Endothelial cell of umbilical vein (primary cell): ENCODE measurements at regions not wholly inside any gene's neighbourhood (a gene's known extent, or its start where the extent isn't known, plus 50 kb on each side); places are given as distances from the start of the nearest gene placed in this dataset.

ENCODE experiments used
- BruUV-seq: library from RNA; stranded (reverse); fragments of 400-500 nt; replicated peaks from 2 replicates; lab custom pipeline; 2021; lab: Mats Ljungman, UMichigan
- CTCF ChIA-PET: fragments of 300-600, 350-600 bp; sonication (Branson Sonifier 250); formaldehyde crosslinking; loops from one replicate; lab custom pipeline; 2021; ENCODE audit warnings: antibody characterized with exemption, inconsistent platforms; lab: Charles Lee
- POLR2A ChIA-PET: fragments of 300-600, 350-600 bp; sonication (Branson Sonifier 250); formaldehyde crosslinking; loops from one replicate; lab custom pipeline; 2021; ENCODE audit warnings: antibody characterized with exemption, inconsistent platforms; lab: Charles Lee
- DNase-seq: peaks from one replicate; pipeline ENCODE4 v3.0.0-alpha.2; 2011; ENCODE audit warnings: low read depth, low spot score
- FAIRE-seq: peaks from 2 replicates; lab custom pipeline; 2011; peaks lifted over from hg19 to GRCh38; lab: Jason Lieb, UNC
- H2AFZ ChIP-seq: 2 replicates; pipeline ENCODE4 v1.6.0; 2012; ENCODE audit warnings: low read depth, low read length, control low read depth, inconsistent platforms
- H3K27ac ChIP-seq: 2 replicates; pipeline ENCODE4 v1.5.1; 2011; ENCODE audit warnings: low read depth, mild to moderate bottlenecking, control low read depth, low read length, moderate library complexity; ENCODE audit not compliant: insufficient read depth
- H3K27me3 ChIP-seq, 2 experiments: 2 replicates each; pipeline versions ENCODE4 v1.6.0 to v1.6.1; 2011; ENCODE audit warnings: low read length in 2 of 2, mixed read lengths in 1 of 2; ENCODE audit not compliant: control insufficient read depth in 2 of 2, insufficient read depth in 2 of 2
- H3K36me3 ChIP-seq, 2 experiments: 2 replicates in 1 of 2; 3 replicates in 1 of 2; pipeline ENCODE4 v1.5.1; 2011; ENCODE audit warnings: low read length in 2 of 2, mild to moderate bottlenecking in 1 of 2, moderate library complexity in 1 of 2; ENCODE audit not compliant: control insufficient read depth in 2 of 2, insufficient read depth in 2 of 2; ENCODE audit errors: extremely low read depth in 1 of 2
- H3K4me1 ChIP-seq: 3 replicates; pipeline ENCODE4 v1.5.1; 2011; ENCODE audit warnings: mild to moderate bottlenecking, low read length; ENCODE audit not compliant: control insufficient read depth, insufficient read depth; ENCODE audit errors: extremely low read depth
- H3K4me2 ChIP-seq: 2 replicates; pipeline ENCODE4 v1.6.1; 2011; ENCODE audit warnings: low read length, control low read depth, mixed read lengths; ENCODE audit not compliant: insufficient read depth
- H3K4me3 ChIP-seq, 3 experiments: fragments of 200-600 bp in 1 of 3; sonication (generic), shearing (Covaris generic) in 1 of 3; replicated peaks in 1 of 3; 2 replicates each; pipeline ENCODE4 v1.5.1; 2011 to 2016; ENCODE audit warnings: control low read depth in 3 of 3, low read length in 3 of 3, mild to moderate bottlenecking in 2 of 3, inconsistent platforms in 1 of 3, low read depth in 1 of 3, moderate library complexity in 1 of 3; ENCODE audit not compliant: insufficient read depth in 1 of 3
- H3K79me2 ChIP-seq: 2 replicates; pipeline ENCODE4 v1.6.0; 2012; ENCODE audit warnings: low read length, inconsistent platforms; ENCODE audit not compliant: control insufficient read depth, insufficient read depth
- H3K9ac ChIP-seq: replicated peaks from 2 replicates; pipeline ENCODE3; 2011; ENCODE audit warnings: low read length, control low read depth; ENCODE audit not compliant: insufficient read depth; ENCODE audit errors: extremely low read depth
- H3K9me1 ChIP-seq: replicated peaks from 3 replicates; pipeline ENCODE4 v1.6.0; 2011; ENCODE audit warnings: mild to moderate bottlenecking, low read length; ENCODE audit not compliant: control insufficient read depth, insufficient read depth; ENCODE audit errors: extremely low read depth
- H3K9me3 ChIP-seq: replicated peaks from 2 replicates; pipeline ENCODE4 v1.5.1; 2012; ENCODE audit warnings: low read length, inconsistent platforms; ENCODE audit not compliant: control insufficient read depth, insufficient read depth
- H4K20me1 ChIP-seq: replicated peaks from 2 replicates; pipeline ENCODE3; 2011; ENCODE audit warnings: mild to moderate bottlenecking, low read length; ENCODE audit not compliant: control insufficient read depth, insufficient read depth; ENCODE audit errors: extremely low read depth
- CTCF ChIP-seq, 2 donors: IDR thresholded peaks; 1 replicate in 1 of 2; 2 replicates in 1 of 2; pipeline ENCODE4 v1.5.1; 2011; ENCODE audit warnings: low read length in 2 of 2, mild to moderate bottlenecking in 2 of 2, moderate library complexity in 2 of 2, control low read depth in 1 of 2, inconsistent platforms in 1 of 2, low read depth in 1 of 2; ENCODE audit not compliant: insufficient read depth in 1 of 2; ENCODE audit errors: extremely low read depth in 1 of 2
- EZH2 ChIP-seq: IDR thresholded peaks from 2 replicates; pipeline ENCODE4 v1.6.1; 2012; ENCODE audit warnings: borderline replicate concordance, low read depth, mild to moderate bottlenecking, moderate library complexity, low read length, inconsistent platforms; ENCODE audit not compliant: severe bottlenecking
- FOS ChIP-seq: IDR thresholded peaks from 2 replicates; pipeline ENCODE4 v1.6.1; 2011; ENCODE audit warnings: mild to moderate bottlenecking, low read length, moderate library complexity, borderline replicate concordance; ENCODE audit not compliant: insufficient read depth
- GATA2 ChIP-seq: IDR thresholded peaks from 2 replicates; pipeline ENCODE4 v1.7.0; 2011; ENCODE audit warnings: low read depth, mild to moderate bottlenecking, moderate library complexity, mixed read lengths, low read length; ENCODE audit not compliant: insufficient read length, insufficient read depth
- JUN ChIP-seq: IDR thresholded peaks from 2 replicates; pipeline ENCODE4 v1.6.1; 2011; ENCODE audit warnings: borderline replicate concordance, low read depth; ENCODE audit not compliant: insufficient read length, insufficient read depth
- MAX ChIP-seq: IDR thresholded peaks from 2 replicates; pipeline ENCODE4 v1.6.1; 2011; ENCODE audit not compliant: insufficient read depth, insufficient read length
- MYC ChIP-seq: IDR thresholded peaks from one replicate; pipeline ENCODE4 v1.6.1; 2011; ENCODE audit warnings: mild to moderate bottlenecking, low read depth, low read length
- POLR2A ChIP-seq: IDR thresholded peaks from 2 replicates; pipeline ENCODE4 v1.6.1; 2012; ENCODE audit warnings: low read depth, mild to moderate bottlenecking, control low read depth, low read length
- POLR2AphosphoS5 ChIP-seq: IDR thresholded peaks from 2 replicates; pipeline ENCODE4 v1.6.1; 2012; ENCODE audit warnings: low read depth, mild to moderate bottlenecking, control low read depth, low read length, moderate library complexity; ENCODE audit not compliant: insufficient read depth
- dilution Hi-C: fragments of 300-500 bp; cut with MboI; formaldehyde crosslinking; loops from one replicate; pipeline ENCODE4 v1.15.0; 2019; ENCODE audit warnings: low sequenced_read_pairs; ENCODE audit not compliant: extremely low pct_ligation_motif_present
- intact Hi-C: fragments of 100-400 bp; cut with micrococcal nuclease; formaldehyde crosslinking; loops from one replicate; pipeline ENCODE4 v1.10.0; 2022

GRCh38 chr3:117656391-117656790, 946.8 kb downstream of the TUSC7 start:
- ChIA-PET POLR2A (no interaction called here), CTCF (no interaction called here)
- FAIRE-seq (no peak), DNase-seq (no peak)
- no peak overlapping the region for H2AFZ ChIP-seq
- H3K9me1 ChIP-seq: no peaks in the 10 kb centered on the region
- no peaks in the 10 kb centered on the region for H4K20me1 ChIP-seq
- no peaks in the 10 kb centered on the region for H3K4me1 ChIP-seq
- dilution Hi-C loops: no loop called here
- H3K27ac ChIP-seq: no peak overlapping the region
- no peak for TF ChIP-seq MAX
- TF ChIP-seq POLR2A: no peak
- TF ChIP-seq MYC: no peak
- no peak for TF ChIP-seq CTCF (IDR thresholded peaks at IDR 0.05; ENCODE audit: extremely low read depth in 1 of 2, insufficient read depth in 1 of 2, low read depth in 1 of 2, low read length in 2 of 2)
- no peak for TF ChIP-seq FOS
- TF ChIP-seq POLR2AphosphoS5: no peak
- TF ChIP-seq GATA2: no peak
- intact Hi-C loops: no loop called here
- H3K4me3 ChIP-seq: no peak overlapping the region
- H3K27me3 ChIP-seq: no peaks in the 10 kb centered on the region
- no peaks in the 10 kb centered on the region for H3K9me3 ChIP-seq
- H3K4me2 ChIP-seq: no peak overlapping the region
- no TSS peak for BruUV-seq
- H3K9ac ChIP-seq: no peak overlapping the region
- H3K79me2 ChIP-seq: no peaks in the 10 kb centered on the region
- no peaks in the 10 kb centered on the region for H3K36me3 ChIP-seq

DNA sequence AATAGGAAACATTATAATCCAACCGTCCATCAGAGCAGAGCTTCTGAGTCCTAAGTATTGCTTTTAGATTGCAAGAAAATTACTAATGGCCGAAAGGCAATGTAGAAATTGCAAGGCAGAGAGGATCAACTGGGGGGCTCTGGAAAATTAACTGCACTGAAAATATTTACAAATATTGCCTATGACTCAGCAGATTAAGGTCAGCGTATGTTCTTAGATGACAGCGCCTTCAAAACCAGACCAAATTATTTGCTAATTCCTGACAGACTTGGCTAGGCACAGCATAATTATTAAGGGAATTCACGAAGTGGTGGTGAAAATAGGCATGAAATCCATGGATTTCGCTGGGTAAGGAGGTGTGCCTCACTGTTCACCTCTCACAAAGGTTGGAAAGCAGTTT, 947.7 kb downstream of the TUSC7 start:
- H3K9me1 ChIP-seq: no peaks in the 10 kb centered on the region
- no peak overlapping the region for H2AFZ ChIP-seq
- POLR2A ChIA-PET: no interaction called here
- dilution Hi-C loops (no loop called here), intact Hi-C loops (no loop called here)
- H3K36me3 ChIP-seq: no peaks in the 10 kb centered on the region
- H3K79me2 ChIP-seq: no peaks in the 10 kb centered on the region
- no peaks in the 10 kb centered on the region for H3K27me3 ChIP-seq
- H3K9me3 ChIP-seq: no peaks in the 10 kb centered on the region
- no peaks in the 10 kb centered on the region for H3K4me1 ChIP-seq
- no peak overlapping the region for H3K4me3 ChIP-seq
- no peak overlapping the region for H3K27ac ChIP-seq
- TF ChIP-seq MAX: no peak
- no peak for TF ChIP-seq MYC
- TF ChIP-seq POLR2AphosphoS5: no peak
- no peak for TF ChIP-seq JUN
- no peak for TF ChIP-seq EZH2
- no peak for TF ChIP-seq FOS
- no peak for TF ChIP-seq GATA2
- TF ChIP-seq POLR2A: no peak
- no peak for TF ChIP-seq CTCF (IDR thresholded peaks at IDR 0.05; ENCODE audit: extremely low read depth in 1 of 2, insufficient read depth in 1 of 2, low read depth in 1 of 2, low read length in 2 of 2)
- H4K20me1 ChIP-seq: no peaks in the 10 kb centered on the region
- CTCF ChIA-PET: no interaction called here
- FAIRE-seq: no peak
- no TSS peak for BruUV-seq
- no peak overlapping the region for H3K9ac ChIP-seq
- no peak for DNase-seq
- H3K4me2 ChIP-seq: no peak overlapping the region
